ENCODE measurements at regions not wholly inside any gene's neighbourhood (a gene's known extent, or its start where the extent isn't known, plus 50 kb on each side); places are given as distances from the start of the nearest gene placed in this dataset.

- no peaks in the 10 kb centered on the region for H3K36me3 Mint-ChIP-seq (ENCODE audit: low read depth)
- no peaks in the 10 kb centered on the region for H3K9me3 Mint-ChIP-seq
- Histone ChIP-seq H3F3A (replicated peaks; ENCODE audit: low read depth) (no peaks in the 10 kb centered on the region), H3K79me2 (replicated peaks; ENCODE audit: insufficient read depth) (no peaks in the 10 kb centered on the region), H3K4me3 (no peak overlapping the region), H2AFZ (no peak overlapping the region), H3K4me2 (no peak overlapping the region), H3K27ac (ENCODE audit: low read depth) (no peak overlapping the region), H3K4me1 (ENCODE audit: insufficient read depth) (peaks cover 5% of the 10 kb centered on the region), H3K27me3 (ENCODE audit: insufficient read depth) (no peaks in the 10 kb centered on the region), H4K20me1 (replicated peaks; ENCODE audit: insufficient read depth) (no peaks in the 10 kb centered on the region), H3K9me2 (ENCODE audit: insufficient read depth) (no peaks in the 10 kb centered on the region), H3K36me3 (ENCODE audit: insufficient read depth) (no peaks in the 10 kb centered on the region)
- no peak overlapping the region for H3K4me3 Mint-ChIP-seq
- no peak for TF ChIP-seq ZNF114 (CRISPR knock-in tag; IDR thresholded peaks at IDR 0.05)
- TF ChIP-seq EZH2phosphoT487 (IDR thresholded peaks at IDR 0.05; ENCODE audit: unreplicated experiment): no peak
- TF ChIP-seq, protein P1, sequence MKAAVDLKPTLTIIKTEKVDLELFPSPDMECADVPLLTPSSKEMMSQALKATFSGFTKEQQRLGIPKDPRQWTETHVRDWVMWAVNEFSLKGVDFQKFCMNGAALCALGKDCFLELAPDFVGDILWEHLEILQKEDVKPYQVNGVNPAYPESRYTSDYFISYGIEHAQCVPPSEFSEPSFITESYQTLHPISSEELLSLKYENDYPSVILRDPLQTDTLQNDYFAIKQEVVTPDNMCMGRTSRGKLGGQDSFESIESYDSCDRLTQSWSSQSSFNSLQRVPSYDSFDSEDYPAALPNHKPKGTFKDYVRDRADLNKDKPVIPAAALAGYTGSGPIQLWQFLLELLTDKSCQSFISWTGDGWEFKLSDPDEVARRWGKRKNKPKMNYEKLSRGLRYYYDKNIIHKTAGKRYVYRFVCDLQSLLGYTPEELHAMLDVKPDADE (IDR thresholded peaks at IDR 0.05): no peak
- TF ChIP-seq, protein P2, sequence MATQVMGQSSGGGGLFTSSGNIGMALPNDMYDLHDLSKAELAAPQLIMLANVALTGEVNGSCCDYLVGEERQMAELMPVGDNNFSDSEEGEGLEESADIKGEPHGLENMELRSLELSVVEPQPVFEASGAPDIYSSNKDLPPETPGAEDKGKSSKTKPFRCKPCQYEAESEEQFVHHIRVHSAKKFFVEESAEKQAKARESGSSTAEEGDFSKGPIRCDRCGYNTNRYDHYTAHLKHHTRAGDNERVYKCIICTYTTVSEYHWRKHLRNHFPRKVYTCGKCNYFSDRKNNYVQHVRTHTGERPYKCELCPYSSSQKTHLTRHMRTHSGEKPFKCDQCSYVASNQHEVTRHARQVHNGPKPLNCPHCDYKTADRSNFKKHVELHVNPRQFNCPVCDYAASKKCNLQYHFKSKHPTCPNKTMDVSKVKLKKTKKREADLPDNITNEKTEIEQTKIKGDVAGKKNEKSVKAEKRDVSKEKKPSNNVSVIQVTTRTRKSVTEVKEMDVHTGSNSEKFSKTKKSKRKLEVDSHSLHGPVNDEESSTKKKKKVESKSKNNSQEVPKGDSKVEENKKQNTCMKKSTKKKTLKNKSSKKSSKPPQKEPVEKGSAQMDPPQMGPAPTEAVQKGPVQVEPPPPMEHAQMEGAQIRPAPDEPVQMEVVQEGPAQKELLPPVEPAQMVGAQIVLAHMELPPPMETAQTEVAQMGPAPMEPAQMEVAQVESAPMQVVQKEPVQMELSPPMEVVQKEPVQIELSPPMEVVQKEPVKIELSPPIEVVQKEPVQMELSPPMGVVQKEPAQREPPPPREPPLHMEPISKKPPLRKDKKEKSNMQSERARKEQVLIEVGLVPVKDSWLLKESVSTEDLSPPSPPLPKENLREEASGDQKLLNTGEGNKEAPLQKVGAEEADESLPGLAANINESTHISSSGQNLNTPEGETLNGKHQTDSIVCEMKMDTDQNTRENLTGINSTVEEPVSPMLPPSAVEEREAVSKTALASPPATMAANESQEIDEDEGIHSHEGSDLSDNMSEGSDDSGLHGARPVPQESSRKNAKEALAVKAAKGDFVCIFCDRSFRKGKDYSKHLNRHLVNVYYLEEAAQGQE (IDR thresholded peaks at IDR 0.05; ENCODE audit: unreplicated experiment): no peak
- TF ChIP-seq JUNB (IDR thresholded peaks at IDR 0.05; ENCODE audit: unreplicated experiment): no peak
- no peak for TF ChIP-seq POLR2AphosphoS5 (IDR thresholded peaks at IDR 0.05; ENCODE audit: low read depth)
- no peak for TF ChIP-seq STAT1 (IDR thresholded peaks at IDR 0.05; ENCODE audit: unreplicated experiment)
- TF ChIP-seq CREB1 (CRISPR knock-in tag; IDR thresholded peaks at IDR 0.05; ENCODE audit: low read depth): no peak
- no peak for TF ChIP-seq EZH2 (IDR thresholded peaks at IDR 0.05; ENCODE audit: low read depth, unreplicated experiment)
- TF ChIP-seq, protein P3, sequence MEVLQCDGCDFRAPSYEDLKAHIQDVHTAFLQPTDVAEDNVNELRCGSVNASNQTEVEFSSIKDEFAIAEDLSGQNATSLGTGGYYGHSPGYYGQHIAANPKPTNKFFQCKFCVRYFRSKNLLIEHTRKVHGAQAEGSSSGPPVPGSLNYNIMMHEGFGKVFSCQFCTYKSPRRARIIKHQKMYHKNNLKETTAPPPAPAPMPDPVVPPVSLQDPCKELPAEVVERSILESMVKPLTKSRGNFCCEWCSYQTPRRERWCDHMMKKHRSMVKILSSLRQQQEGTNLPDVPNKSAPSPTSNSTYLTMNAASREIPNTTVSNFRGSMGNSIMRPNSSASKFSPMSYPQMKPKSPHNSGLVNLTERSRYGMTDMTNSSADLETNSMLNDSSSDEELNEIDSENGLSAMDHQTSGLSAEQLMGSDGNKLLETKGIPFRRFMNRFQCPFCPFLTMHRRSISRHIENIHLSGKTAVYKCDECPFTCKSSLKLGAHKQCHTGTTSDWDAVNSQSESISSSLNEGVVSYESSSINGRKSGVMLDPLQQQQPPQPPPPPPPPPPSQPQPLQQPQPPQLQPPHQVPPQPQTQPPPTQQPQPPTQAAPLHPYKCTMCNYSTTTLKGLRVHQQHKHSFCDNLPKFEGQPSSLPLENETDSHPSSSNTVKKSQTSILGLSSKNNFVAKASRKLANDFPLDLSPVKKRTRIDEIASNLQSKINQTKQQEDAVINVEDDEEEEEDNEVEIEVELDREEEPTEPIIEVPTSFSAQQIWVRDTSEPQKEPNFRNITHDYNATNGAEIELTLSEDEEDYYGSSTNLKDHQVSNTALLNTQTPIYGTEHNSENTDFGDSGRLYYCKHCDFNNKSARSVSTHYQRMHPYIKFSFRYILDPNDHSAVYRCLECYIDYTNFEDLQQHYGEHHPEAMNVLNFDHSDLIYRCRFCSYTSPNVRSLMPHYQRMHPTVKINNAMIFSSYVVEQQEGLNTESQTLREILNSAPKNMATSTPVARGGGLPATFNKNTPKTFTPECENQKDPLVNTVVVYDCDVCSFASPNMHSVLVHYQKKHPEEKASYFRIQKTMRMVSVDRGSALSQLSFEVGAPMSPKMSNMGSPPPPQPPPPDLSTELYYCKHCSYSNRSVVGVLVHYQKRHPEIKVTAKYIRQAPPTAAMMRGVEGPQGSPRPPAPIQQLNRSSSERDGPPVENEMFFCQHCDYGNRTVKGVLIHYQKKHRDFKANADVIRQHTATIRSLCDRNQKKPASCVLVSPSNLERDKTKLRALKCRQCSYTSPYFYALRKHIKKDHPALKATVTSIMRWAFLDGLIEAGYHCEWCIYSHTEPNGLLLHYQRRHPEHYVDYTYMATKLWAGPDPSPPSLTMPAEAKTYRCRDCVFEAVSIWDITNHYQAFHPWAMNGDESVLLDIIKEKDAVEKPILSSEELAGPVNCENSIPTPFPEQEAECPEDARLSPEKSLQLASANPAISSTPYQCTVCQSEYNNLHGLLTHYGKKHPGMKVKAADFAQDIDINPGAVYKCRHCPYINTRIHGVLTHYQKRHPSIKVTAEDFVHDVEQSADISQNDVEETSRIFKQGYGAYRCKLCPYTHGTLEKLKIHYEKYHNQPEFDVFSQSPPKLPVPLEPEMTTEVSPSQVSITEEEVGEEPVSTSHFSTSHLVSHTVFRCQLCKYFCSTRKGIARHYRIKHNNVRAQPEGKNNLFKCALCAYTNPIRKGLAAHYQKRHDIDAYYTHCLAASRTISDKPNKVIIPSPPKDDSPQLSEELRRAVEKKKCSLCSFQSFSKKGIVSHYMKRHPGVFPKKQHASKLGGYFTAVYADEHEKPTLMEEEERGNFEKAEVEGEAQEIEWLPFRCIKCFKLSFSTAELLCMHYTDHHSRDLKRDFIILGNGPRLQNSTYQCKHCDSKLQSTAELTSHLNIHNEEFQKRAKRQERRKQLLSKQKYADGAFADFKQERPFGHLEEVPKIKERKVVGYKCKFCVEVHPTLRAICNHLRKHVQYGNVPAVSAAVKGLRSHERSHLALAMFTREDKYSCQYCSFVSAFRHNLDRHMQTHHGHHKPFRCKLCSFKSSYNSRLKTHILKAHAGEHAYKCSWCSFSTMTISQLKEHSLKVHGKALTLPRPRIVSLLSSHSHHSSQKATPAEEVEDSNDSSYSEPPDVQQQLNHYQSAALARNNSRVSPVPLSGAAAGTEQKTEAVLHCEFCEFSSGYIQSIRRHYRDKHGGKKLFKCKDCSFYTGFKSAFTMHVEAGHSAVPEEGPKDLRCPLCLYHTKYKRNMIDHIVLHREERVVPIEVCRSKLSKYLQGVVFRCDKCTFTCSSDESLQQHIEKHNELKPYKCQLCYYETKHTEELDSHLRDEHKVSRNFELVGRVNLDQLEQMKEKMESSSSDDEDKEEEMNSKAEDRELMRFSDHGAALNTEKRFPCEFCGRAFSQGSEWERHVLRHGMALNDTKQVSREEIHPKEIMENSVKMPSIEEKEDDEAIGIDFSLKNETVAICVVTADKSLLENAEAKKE (CRISPR knock-in tag; IDR thresholded peaks at IDR 0.05): no peak
- no peak for TF ChIP-seq NANOG (IDR thresholded peaks at IDR 0.05; ENCODE audit: borderline replicate concordance)
- TF ChIP-seq, protein P4, sequence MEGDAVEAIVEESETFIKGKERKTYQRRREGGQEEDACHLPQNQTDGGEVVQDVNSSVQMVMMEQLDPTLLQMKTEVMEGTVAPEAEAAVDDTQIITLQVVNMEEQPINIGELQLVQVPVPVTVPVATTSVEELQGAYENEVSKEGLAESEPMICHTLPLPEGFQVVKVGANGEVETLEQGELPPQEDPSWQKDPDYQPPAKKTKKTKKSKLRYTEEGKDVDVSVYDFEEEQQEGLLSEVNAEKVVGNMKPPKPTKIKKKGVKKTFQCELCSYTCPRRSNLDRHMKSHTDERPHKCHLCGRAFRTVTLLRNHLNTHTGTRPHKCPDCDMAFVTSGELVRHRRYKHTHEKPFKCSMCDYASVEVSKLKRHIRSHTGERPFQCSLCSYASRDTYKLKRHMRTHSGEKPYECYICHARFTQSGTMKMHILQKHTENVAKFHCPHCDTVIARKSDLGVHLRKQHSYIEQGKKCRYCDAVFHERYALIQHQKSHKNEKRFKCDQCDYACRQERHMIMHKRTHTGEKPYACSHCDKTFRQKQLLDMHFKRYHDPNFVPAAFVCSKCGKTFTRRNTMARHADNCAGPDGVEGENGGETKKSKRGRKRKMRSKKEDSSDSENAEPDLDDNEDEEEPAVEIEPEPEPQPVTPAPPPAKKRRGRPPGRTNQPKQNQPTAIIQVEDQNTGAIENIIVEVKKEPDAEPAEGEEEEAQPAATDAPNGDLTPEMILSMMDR (conservative IDR thresholded peaks at IDR 0.05; ENCODE audit: low read depth in 2 of 2): no peak
- TF ChIP-seq ZNF331 (CRISPR knock-in tag; IDR thresholded peaks at IDR 0.05; ENCODE audit: low read depth): no peak
- H3K27ac Mint-ChIP-seq: no peak overlapping the region
- ATAC-seq: no peak
- DNase-seq (ENCODE audit: low spot score): no peak
- peaks cover 9% of the 10 kb centered on the region for H3K4me1 Mint-ChIP-seq
- no peaks in the 10 kb centered on the region for H3K27me3 Mint-ChIP-seq (ENCODE audit: insufficient read depth, low read depth, poor library complexity)
Measured at GRCh38 chr12:107310621-107311020, 217.3 kb upstream of the CRY1 start.

Data from GM23338 (cell line).